IMR-90 (cell line): ENCODE measurements at regions not wholly inside any gene's neighbourhood (a gene's known extent, or its start where the extent isn't known, plus 50 kb on each side); places are given as distances from the start of the nearest gene placed in this dataset.

ENCODE experiments used
- ATAC-seq: fragments of 200-7000 bp; cut with Tn5 transposase; 2 replicates; pipeline ENCODE4 v1.9.1; 2020; ENCODE audit warnings: low read depth, mild to moderate bottlenecking, moderate library complexity
- BruUV-seq: library from RNA; stranded (reverse); fragments of 400-500 nt; replicated peaks from 2 replicates; lab custom pipeline; 2021; lab: Mats Ljungman, UMichigan
- CTCF ChIA-PET: fragments of 300-600 bp; formaldehyde crosslinking; extraction: SDS; loops from one replicate; lab custom pipeline; 2021; ENCODE audit warnings: antibody characterized with exemption; lab: Yijun Ruan, JAX
- POLR2A ChIA-PET: fragments of 300-600 bp; sonication (Branson Sonifier 250); formaldehyde crosslinking; loops from one replicate; lab custom pipeline; 2022; ENCODE audit warnings: antibody characterized with exemption; ENCODE audit not compliant: unreplicated experiment; lab: Charles Lee
- DNase-seq: peaks from one replicate; pipeline ENCODE4 v3.0.0; 2013
- H2AFZ ChIP-seq: replicated peaks from 2 replicates; pipeline ENCODE3; 2013; ENCODE audit warnings: low read length, mild to moderate bottlenecking; ENCODE audit not compliant: poor library complexity
- H2AK5ac ChIP-seq: 2 replicates; pipeline ENCODE4 v1.6.1; 2013; ENCODE audit warnings: low read depth, low read length, inconsistent platforms
- H2AK9ac ChIP-seq: replicated peaks from 2 replicates; pipeline ENCODE3; 2013; ENCODE audit warnings: mild to moderate bottlenecking, low read depth, low read length, moderate library complexity; ENCODE audit not compliant: poor library complexity
- H2BK120ac ChIP-seq: 2 replicates; pipeline ENCODE4 v1.6.1; 2013; ENCODE audit warnings: low read depth, low read length, inconsistent platforms
- H2BK15ac ChIP-seq: 3 replicates; pipeline ENCODE4 v1.6.1; 2013; ENCODE audit warnings: low read depth, low read length, inconsistent platforms
- H2BK20ac ChIP-seq: 2 replicates; pipeline ENCODE4 v1.6.1; 2013; ENCODE audit warnings: low read depth, mild to moderate bottlenecking, inconsistent platforms, low read length, moderate library complexity
- H2BK5ac ChIP-seq: 2 replicates; pipeline ENCODE4 v1.6.1; 2013; ENCODE audit warnings: mild to moderate bottlenecking, low read depth, low read length, inconsistent platforms; ENCODE audit not compliant: poor library complexity, severe bottlenecking
- H3K14ac ChIP-seq: replicated peaks from 2 replicates; pipeline ENCODE4 v1.6.1; 2013; ENCODE audit warnings: low read depth, low read length, inconsistent platforms
- H3K18ac ChIP-seq: 2 replicates; pipeline ENCODE4 v1.6.1; 2013; ENCODE audit warnings: low read depth, low read length, control low read depth
- H3K23ac ChIP-seq: 2 replicates; pipeline ENCODE4 v1.6.1; 2013; ENCODE audit warnings: low read depth, low read length, inconsistent platforms
- H3K27ac ChIP-seq: 2 replicates; pipeline ENCODE4 v1.5.1; 2013; ENCODE audit warnings: mild to moderate bottlenecking, control low read depth, low read length; ENCODE audit not compliant: insufficient read depth
- H3K27me3 ChIP-seq: 2 replicates; pipeline ENCODE4 v1.6.1; 2013; ENCODE audit warnings: low read length; ENCODE audit not compliant: control insufficient read depth, insufficient read depth
- H3K36me3 ChIP-seq: 2 replicates; pipeline ENCODE4 v1.6.1; 2013; ENCODE audit warnings: low read length, mixed read lengths; ENCODE audit not compliant: control insufficient read depth, insufficient read depth
- H3K4ac ChIP-seq: 2 replicates; pipeline ENCODE4 v1.6.1; 2013; ENCODE audit warnings: low read depth, low read length, inconsistent platforms
- H3K4me1 ChIP-seq: 2 replicates; pipeline ENCODE4 v1.6.1; 2013; ENCODE audit warnings: low read length, mixed read lengths; ENCODE audit not compliant: control insufficient read depth, insufficient read depth
- H3K4me2 ChIP-seq: 2 replicates; pipeline ENCODE4 v1.6.1; 2013; ENCODE audit warnings: low read depth, mild to moderate bottlenecking, control low read depth, low read length, moderate library complexity
- H3K4me3 ChIP-seq: 2 replicates; pipeline ENCODE4 v1.5.1; 2013; ENCODE audit warnings: low read depth, mild to moderate bottlenecking, control low read depth, low read length, moderate library complexity; ENCODE audit not compliant: insufficient read depth
- H3K56ac ChIP-seq: 2 replicates; pipeline ENCODE4 v1.6.1; 2013; ENCODE audit warnings: low read length, inconsistent platforms; ENCODE audit not compliant: insufficient read depth; ENCODE audit errors: extremely low read depth
- H3K79me1 ChIP-seq, 2 experiments: 2 replicates each; pipeline ENCODE4 v1.6.1; 2013; ENCODE audit warnings: low read length in 2 of 2, inconsistent platforms in 1 of 2, low read depth in 1 of 2
- H3K9ac ChIP-seq: 2 replicates; pipeline ENCODE4 v1.6.1; 2013; ENCODE audit warnings: low read depth, low read length, control low read depth
- H3K9me1 ChIP-seq: 2 replicates; pipeline ENCODE4 v1.6.1; 2013; ENCODE audit warnings: low read length, inconsistent platforms; ENCODE audit not compliant: insufficient read depth
- H3K9me3 ChIP-seq: 2 replicates; pipeline ENCODE4 v1.6.1; 2013; ENCODE audit warnings: low read length; ENCODE audit not compliant: control insufficient read depth, insufficient read depth
- H4K20me1 ChIP-seq: 2 replicates; pipeline ENCODE4 v1.6.1; 2013; ENCODE audit warnings: low read length, inconsistent platforms; ENCODE audit not compliant: insufficient read depth
- H4K5ac ChIP-seq: 2 replicates; pipeline ENCODE4 v1.6.1; 2013; ENCODE audit warnings: mild to moderate bottlenecking, low read depth, low read length, control low read depth
- H4K8ac ChIP-seq, 2 experiments: 2 replicates each; pipeline ENCODE4 v1.6.1; 2013; ENCODE audit warnings: low read depth in 2 of 2, low read length in 2 of 2, control low read depth in 1 of 2, inconsistent platforms in 1 of 2
- H4K91ac ChIP-seq: 2 replicates; pipeline ENCODE4 v1.6.1; 2013; ENCODE audit warnings: low read depth, low read length, inconsistent platforms; ENCODE audit not compliant: insufficient read depth
- BHLHE40 ChIP-seq: fragments of 150-350 bp; IDR thresholded peaks from 2 replicates; pipeline ENCODE4 v1.6.1; 2016; ENCODE audit warnings: mild to moderate bottlenecking, low read depth, low read length
- CEBPB ChIP-seq: IDR thresholded peaks from 2 replicates; pipeline ENCODE4 v1.6.1; 2012; ENCODE audit warnings: low read depth, low read length, improper control_type of control experiment
- FOS ChIP-seq: fragments of 150-350 bp; IDR thresholded peaks from 2 replicates; pipeline ENCODE4 v1.6.1; 2016; ENCODE audit warnings: low read depth, low read length
- MAFK ChIP-seq: IDR thresholded peaks from 2 replicates; pipeline ENCODE4 v1.6.1; 2012; ENCODE audit warnings: low read depth, low read length, improper control_type of control experiment
- MAZ ChIP-seq: IDR thresholded peaks from 2 replicates; pipeline ENCODE4 v1.6.1; 2012; ENCODE audit warnings: low read depth, mild to moderate bottlenecking, low read length, improper control_type of control experiment, moderate library complexity, borderline replicate concordance
- MXI1 ChIP-seq: IDR thresholded peaks from 2 replicates; pipeline ENCODE4 v1.6.1; 2012; ENCODE audit warnings: low read depth, mild to moderate bottlenecking, low read length, moderate library complexity, borderline replicate concordance
- NFE2L2 ChIP-seq: fragments of 150-350 bp; IDR thresholded peaks from 2 replicates; pipeline ENCODE4 v1.6.1; 2016; ENCODE audit warnings: low read depth, mild to moderate bottlenecking, low read length
- RAD21 ChIP-seq: IDR thresholded peaks from 2 replicates; pipeline ENCODE4 v1.6.1; 2012; ENCODE audit warnings: low read length, improper control_type of control experiment
- dilution Hi-C: fragments of 300-500 bp; cut with HindIII; formaldehyde crosslinking; loops from one replicate; pipeline ENCODE4 v1.14.3; 2018; ENCODE audit warnings: low sequenced_read_pairs; ENCODE audit not compliant: unreplicated experiment
- in situ Hi-C: fragments of 300-500 bp; cut with MboI; formaldehyde crosslinking; loops from 3 replicates; pipeline ENCODE4 v1.14.3; 2019; ENCODE audit warnings: low sequenced_read_pairs, inconsistent platforms, mixed read lengths
- intact Hi-C: fragments of 100-400 bp; cut with micrococcal nuclease; formaldehyde crosslinking; loops from 2 replicates; pipeline ENCODE4 v1.10.0; 2022

GRCh38 chr9:115211413-115212124 lies 93.6 kb upstream of the TNC start (continued):
- TF ChIP-seq BHLHE40 (no peak), RAD21 (no peak)

DNA sequence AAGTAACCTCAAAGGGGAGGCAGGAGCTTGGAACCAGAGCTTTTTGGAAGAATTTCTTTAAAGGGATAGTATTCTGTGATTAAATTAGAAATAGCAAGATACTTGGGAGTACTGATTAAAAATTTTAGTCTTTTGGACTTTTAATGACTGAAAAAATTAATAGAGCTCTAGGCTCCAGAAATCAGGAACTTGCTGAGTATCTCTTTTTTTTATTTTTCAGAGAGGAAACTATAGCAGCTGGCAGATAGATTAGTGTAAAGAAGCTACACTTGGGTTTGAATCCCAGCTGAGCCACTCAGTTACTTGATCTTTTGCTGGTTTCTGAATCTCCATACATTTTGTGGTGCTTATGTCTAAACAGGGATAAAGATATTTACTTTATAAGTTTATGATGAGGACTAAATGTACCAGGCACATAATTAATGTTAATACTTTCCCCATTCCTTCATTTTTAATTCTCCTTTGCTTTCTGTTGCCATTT lies 94.2 kb upstream of the TNC start:
- Histone ChIP-seq H3K4ac (no peak overlapping the region), H2BK15ac (no peak overlapping the region), H2BK120ac (no peak overlapping the region), H4K8ac (peak overlapping the region in 1 of 2 experiments; percentile 35; a peak in 1 of 4 replicates), H4K5ac (no peak overlapping the region), H2AK9ac (no peak overlapping the region), H3K56ac (no peak overlapping the region), H2AK5ac (no peak overlapping the region), H3K18ac (no peak overlapping the region), H3K4me1 (peaks cover 16% of the 10 kb centered on the region), H2BK5ac (no peak overlapping the region), H3K4me2 (no peak overlapping the region), H3K36me3 (no peaks in the 10 kb centered on the region), H2AFZ (no peak overlapping the region), H4K91ac (no peak overlapping the region), H3K14ac (0 out of 2 replicates have a peak overlapping the region, but pooled peaks have one; percentile 23), H3K23ac (no peak overlapping the region), H3K9me3 (no peaks in the 10 kb centered on the region), H3K79me1 (no peaks in the 10 kb centered on the region), H3K9ac (no peak overlapping the region), H3K9me1 (peaks cover 2% of the 10 kb centered on the region; the same call in 1 of the 2 replicates), H3K4me3 (no peak overlapping the region), H3K27ac (no peak overlapping the region), H2BK20ac (no peak overlapping the region), H4K20me1 (no peaks in the 10 kb centered on the region), H3K27me3 (no peaks in the 10 kb centered on the region)
- POLR2A ChIA-PET = no interaction called here
- no TSS peak for BruUV-seq
- ATAC-seq (no peak), DNase-seq (no peak)
- dilution Hi-C loops (no loop called here), intact Hi-C loops (loop anchor here (5.0 kb wide), 1 partner anchor 195 kb away; no protein-coding TSS in a partner anchor), in situ Hi-C loops (no loop called here)
- no peak for TF ChIP-seq CEBPB
- TF ChIP-seq NFE2L2 = no peak
- no peak for TF ChIP-seq MAFK
- TF ChIP-seq BHLHE40 = no peak
- no peak for TF ChIP-seq FOS
- TF ChIP-seq MAZ = no peak
- TF ChIP-seq MXI1 = no peak
- CTCF ChIA-PET = interaction anchor here (1.4 kb wide), 1 partner anchor 9 kb away, joined by 4 read pairs; no protein-coding TSS in a partner anchor
